NB4 (cell line): ENCODE measurements at regions not wholly inside any gene's neighbourhood (a gene's known extent, or its start where the extent isn't known, plus 50 kb on each side); places are given as distances from the start of the nearest gene placed in this dataset.

Experiments used
- DNase-seq: peaks from one replicate; pipeline ENCODE4 v3.0.0; 2010; ENCODE audit warnings: low read depth
- H3K4me3 ChIP-seq: one replicate; pipeline ENCODE4 v1.5.1; 2011; ENCODE audit warnings: mild to moderate bottlenecking, low read depth, low read length, moderate library complexity
- CTCF ChIP-seq: IDR thresholded peaks from one replicate; pipeline ENCODE4 v1.5.1; 2012; ENCODE audit warnings: low read depth, low read length
- MYC ChIP-seq: IDR thresholded peaks from 2 replicates; pipeline ENCODE4 v1.6.1; 2011; ENCODE audit warnings: low read depth, low read length
- POLR2A ChIP-seq: IDR thresholded peaks from 2 replicates; pipeline ENCODE4 v1.6.1; 2011; ENCODE audit warnings: mild to moderate bottlenecking; ENCODE audit not compliant: insufficient read length; ENCODE audit errors: extremely low read depth
- TF ChIP-seq, protein P1 (sequence below): IDR thresholded peaks from 2 replicates; pipeline ENCODE4 v1.6.1; 2011; ENCODE audit warnings: low read depth, low read length

GRCh38 chr1:9438431-9439073, 100.7 kb upstream of the SLC25A33 start:
- H3K4me3 ChIP-seq: peak overlapping the region; percentile 40
- TF ChIP-seq, protein P1, sequence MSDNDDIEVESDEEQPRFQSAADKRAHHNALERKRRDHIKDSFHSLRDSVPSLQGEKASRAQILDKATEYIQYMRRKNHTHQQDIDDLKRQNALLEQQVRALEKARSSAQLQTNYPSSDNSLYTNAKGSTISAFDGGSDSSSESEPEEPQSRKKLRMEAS: peak; percentile 87
- no peak for TF ChIP-seq CTCF
- peak; percentile 66 for TF ChIP-seq MYC
- TF ChIP-seq POLR2A: no peak
- DNase-seq: peak; percentile 84

DNA sequence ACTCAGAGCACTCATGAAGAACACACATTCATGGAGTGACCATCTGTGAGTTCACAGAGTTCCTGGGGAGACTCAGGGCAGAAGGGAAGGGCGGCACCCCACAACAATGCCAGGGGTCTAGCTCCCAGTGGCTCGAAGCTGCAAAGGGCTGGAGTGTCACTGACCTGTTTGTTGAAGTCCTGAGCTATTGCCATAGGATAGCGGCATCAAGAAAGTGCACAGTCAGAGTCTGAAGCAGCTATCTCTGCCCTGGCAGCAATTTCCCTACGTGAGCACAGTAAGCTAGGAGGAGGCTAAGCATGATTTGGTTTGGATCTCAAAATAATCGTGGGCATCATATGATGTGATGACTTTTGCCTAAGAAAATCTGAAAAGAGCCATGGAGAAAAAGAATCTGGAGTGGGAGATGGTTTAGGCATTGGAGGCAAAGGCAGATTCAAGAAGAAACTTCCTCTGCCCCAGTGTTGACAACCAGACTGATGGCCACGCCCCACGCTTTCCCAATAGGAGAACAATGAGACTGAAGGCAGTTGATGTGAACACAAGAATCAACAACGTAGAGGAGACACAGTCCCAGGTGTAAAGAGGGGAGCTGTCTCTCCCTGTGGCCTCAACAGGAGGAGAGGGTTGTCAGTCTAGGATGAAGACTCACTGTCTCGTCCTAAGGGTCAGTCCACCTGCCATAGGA, 100.0 kb upstream of the SLC25A33 start:
- TF ChIP-seq, protein P1: no peak
- TF ChIP-seq CTCF (no peak), MYC (no peak), POLR2A (no peak)
- peak overlapping the region; percentile 40 for H3K4me3 ChIP-seq
- peak; percentile 71 for DNase-seq

GRCh38 chr1:9440261-9440660, 99.0 kb upstream of the SLC25A33 start:
- no peak for DNase-seq
- no peak for TF ChIP-seq CTCF
- no peak for TF ChIP-seq POLR2A
- no peak overlapping the region for H3K4me3 ChIP-seq

DNA sequence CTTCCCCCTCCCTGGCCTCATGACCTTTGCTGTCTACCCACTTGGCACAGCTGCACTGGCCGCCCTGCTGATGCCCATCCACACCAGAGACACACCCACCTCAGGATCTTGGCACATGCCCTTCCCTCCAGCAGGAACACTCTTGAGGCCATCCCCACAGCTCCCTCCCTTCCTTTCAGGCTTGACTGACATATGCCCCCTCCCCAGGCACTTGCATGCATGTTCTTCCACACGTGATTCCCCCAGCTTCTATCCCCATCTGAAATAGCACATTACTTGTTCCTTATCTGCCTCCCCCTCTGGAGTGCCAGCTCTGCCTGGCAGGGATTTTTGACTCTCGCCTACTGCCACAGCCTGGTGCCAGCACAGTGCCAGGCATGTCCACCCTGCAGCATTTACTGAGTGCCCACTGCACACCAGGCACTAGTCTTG, 98.5 kb upstream of the SLC25A33 start:
- TF ChIP-seq MYC (no peak), CTCF (no peak), POLR2A (no peak)
- DNase-seq: no peak
- H3K4me3 ChIP-seq: no peak overlapping the region

DNA sequence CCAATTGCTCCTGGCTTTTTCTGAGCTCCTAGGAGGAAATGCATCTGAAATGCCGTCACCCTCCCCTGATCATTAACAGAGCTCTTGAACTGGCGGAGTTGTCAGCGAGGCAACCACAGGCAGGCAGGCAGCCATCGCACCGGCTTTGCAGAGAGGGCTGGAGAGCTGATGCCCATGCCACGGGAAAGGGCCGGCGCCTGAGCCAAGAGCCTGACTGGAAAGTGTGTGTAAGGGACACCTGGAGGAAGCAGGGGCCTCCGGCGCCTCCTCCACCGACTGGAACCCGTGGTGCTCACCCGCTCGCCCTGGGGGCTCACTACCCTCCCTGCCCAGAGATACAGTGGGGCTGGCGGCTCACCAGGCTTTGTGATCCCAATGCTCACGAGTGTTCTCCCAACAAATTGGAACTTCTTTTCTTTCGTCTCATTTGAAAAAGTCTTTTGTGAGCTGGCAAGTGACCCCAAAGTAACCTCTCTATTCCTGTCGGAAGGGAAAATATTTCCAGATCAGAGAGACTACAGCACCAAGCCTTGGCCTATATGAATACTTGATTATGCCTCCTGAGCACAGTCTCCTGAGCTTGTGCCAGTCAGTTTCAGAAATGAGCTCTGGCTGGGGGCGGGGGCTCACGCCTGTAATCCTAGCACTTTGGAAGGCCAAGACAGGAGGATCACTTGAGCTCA, 97.7 kb upstream of the SLC25A33 start:
- no peak for TF ChIP-seq MYC
- no peak for TF ChIP-seq CTCF
- TF ChIP-seq, protein P1: no peak
- no peak for TF ChIP-seq POLR2A
- H3K4me3 ChIP-seq: no peak overlapping the region
- no peak for DNase-seq
